HG03469 (cell line): ENCODE measurements at regions not wholly inside any gene's neighbourhood (a gene's known extent, or its start where the extent isn't known, plus 50 kb on each side); places are given as distances from the start of the nearest gene placed in this dataset.
"Not testable (repeated sequence)": the region's sequence is repeated elsewhere in the genome, so short reads cannot be mapped to it uniquely, and the experiment has no call there.

ENCODE experiments used
- ATAC-seq: cut with Tn5 transposase; IDR thresholded peaks from one replicate; pipeline ENCODE4 v1.9.1; 2021; ENCODE audit warnings: mild to moderate bottlenecking, moderate library complexity, moderate number of reproducible peaks; ENCODE audit not compliant: unreplicated experiment

DNA sequence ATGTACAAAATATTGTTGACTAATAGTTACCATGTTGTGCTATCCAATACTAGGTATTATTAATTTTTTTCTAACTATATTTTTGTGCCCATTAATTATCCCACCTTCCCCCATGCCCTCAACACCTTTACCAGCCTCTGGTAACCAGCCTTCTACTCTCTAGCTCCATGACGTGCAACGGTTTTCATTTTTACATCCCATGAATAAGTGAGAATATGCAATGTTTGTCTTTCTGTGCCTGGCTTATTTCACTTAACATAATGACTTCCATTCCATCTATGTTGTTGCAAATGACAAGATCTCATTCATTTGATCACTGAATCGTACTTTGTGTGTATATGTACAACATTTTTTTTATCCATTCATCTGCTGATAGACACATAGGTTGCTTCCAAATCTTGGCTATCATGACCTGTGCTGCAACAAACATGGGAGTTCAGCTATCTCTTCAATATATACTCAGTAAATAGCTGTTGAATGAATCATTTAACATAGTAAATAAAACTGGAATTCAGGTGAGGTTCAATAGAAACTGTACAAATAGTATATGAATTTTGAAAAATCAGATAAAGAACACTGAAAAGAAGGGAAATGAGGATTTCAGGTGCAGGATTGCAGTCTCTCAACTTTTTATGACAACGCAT is 509.0 kb upstream of the MIR17HG start:
- no peak for ATAC-seq

DNA sequence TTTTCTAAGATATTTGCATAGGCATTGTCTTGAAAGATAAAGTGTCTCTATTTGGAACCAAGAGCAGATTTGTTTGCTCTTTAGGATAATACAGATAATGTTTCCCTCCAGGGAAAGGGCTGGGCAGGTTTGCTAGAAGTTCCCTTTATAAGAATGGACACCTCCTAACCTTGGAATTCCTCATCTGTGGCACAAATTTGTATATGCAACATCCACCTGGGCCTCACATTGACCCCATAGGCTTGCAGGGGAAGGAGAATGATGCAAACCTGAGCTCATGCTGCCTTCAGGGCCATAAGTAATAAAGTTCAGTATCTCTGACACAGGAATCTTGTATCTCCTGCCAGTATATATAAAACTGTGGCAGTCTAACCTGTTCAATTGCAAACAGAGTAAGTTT is 508.4 kb upstream of the MIR17HG start:
- no peak for ATAC-seq

DNA sequence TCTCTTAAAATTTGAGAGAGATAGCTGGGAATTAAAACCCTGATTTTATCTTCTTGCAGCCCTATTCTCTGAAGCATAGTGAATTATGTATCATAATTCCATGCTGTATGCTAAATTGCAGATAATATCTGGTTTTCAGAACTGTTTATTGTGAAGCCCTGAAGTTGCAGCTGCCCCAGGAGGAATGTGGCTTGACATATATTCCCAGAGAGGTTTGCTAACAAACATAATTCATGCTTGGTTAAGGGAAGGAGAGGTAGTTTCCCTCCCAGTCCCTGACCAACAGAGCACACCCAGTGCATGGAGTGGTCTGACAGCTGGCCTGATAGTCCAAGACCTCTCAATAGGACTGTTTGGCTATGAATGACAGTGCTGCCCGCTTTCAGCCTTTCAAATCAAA is 500.6 kb upstream of the MIR17HG start:
- no peak for ATAC-seq

DNA sequence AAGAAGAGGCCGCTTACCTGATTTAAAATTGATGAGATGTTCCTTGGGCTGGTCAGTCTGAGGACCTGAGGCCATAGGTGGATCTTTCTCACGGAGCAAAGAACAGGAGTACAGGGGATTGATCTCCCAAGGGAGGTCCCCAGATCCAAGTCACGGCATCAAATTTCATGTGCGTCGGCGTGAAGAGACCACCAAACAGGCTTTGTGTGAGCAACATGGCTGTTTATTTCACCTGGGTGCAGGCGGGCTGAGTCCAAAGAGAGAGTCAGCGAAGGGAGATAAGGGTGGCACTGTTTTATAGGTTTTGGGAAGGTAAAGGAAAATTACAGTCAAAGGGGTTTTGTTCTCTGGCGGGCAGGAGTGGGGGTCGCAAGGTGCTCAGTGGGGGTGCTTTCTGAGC is 493.8 kb upstream of the MIR17HG start:
- ATAC-seq, result not testable (repeated sequence)

DNA sequence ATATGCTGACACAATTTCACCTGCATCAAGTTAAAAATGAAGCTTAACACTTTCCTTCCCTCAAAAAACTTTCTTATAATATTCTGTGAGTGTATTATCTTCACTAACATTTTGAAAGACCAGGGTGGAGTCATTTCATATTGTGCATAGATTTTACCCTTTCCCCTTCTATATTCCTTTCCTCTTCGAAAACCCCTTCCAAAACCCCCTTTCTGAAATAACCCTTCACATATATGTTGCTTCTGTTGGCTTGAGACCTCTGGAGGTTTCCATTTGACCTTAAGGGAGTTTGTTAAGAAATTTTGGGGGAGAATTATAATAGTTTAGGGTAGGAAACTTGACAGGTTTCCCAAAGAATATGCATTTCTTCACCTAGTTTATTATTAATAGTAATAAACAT is 489.6 kb upstream of the MIR17HG start:
- ATAC-seq, result no peak

DNA sequence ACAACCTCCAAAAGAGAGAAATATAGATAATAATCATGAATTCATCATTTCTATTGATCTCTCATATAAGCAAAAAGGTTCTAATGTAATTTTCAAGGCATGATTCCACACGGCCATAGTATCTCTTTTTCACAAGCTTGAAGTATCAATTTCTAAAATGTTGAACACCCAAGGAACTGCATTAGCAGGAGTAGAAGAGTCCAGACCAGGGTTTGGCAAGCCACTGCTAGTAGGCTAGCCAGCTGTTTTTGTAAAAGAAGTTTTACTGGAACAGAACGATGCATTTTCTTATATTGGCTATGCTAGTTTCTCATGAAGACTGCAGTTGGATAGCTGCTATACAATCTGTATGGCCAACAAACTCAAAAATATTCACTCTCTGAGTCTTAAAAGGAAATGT is 481.5 kb upstream of the MIR17HG start:
- ATAC-seq, result no peak

DNA sequence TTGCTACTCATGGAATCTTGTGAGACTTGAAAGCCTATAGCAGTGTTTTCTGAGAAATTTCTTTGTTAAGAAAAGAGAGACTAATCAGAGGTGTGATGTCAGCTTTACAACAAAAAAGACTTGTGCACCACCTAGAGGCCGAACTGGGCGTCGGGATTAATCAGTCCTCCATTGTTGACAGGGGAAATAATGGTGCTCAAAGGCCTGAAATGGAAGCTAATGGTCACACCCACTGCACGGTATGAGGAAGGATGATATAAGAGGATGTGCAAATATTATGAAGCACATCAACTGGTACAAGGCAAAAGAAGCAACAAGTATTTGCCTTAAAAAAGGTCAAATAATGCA is 480.2 kb upstream of the MIR17HG start:
- ATAC-seq, result peak; percentile 80

DNA sequence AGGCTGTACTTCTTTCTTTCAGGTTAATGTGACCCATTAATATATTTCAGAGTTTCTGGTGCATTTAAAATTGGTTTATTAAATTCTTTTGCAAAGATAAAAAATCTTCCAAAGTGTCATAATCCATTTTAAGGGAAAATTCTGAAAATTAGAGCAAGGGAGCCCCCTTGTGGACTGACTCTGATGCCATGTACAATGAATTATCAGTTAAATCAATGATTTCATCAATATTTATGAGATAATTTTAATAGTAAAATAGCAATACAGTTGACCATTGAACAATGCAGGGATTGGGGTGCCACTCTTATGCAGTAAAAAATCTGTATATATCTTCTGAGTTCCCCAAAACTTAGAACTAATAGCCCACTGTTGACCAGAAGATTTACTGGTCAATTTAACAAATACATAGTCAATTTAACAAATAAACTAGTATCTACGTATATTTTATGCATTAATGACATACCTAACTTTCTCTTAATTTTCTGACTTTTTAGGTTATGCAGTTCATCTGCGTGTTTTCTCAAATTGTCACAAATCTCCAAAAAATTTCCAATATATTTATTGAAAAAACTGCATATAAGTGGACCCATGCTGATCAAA is 479.1 kb upstream of the MIR17HG start:
- no peak for ATAC-seq

DNA sequence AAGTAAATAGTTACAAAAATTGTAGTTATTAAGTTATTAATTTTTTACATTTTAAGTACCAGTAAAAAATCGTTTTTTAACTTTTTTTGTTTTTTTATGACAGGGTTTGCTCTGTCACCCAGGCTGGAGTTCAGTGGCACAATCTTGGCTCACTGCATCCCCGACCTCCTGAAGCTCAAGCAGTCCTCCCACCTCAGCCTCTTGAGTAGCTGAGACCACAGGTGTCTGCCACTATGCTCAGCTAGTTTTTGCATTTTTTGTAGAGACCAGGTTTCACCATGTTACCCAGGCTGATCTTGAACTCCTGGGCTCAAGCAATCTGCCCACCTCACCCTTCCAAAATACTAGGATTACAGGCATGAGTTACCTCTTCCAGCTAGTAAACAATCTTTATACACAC is 477.9 kb upstream of the MIR17HG start:
- no peak for ATAC-seq

DNA sequence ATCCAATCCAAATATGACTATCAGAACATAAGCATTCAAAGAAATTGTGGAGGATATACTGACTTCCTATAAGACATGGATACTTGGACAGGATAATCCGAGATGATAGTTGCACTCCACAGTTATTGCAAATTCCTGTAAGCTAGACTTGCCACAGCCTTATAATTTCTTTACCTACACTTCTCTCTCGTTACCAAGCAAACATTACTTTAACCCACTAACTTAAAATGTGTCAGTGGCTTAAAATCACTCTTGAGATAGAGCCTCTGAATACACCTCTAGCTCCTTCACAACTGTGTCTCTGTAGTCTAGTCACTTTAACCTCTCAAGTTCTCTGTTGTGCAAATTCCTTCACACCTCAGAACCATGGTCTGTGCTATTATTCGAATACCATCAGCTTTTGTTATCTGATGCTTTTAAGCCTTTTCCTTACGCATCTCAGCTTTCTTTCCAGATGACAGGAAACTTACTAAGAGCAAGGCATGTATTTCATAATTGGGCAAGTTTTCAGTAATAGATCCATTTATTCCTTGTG is 474.9 kb upstream of the MIR17HG start:
- ATAC-seq, result no peak

DNA sequence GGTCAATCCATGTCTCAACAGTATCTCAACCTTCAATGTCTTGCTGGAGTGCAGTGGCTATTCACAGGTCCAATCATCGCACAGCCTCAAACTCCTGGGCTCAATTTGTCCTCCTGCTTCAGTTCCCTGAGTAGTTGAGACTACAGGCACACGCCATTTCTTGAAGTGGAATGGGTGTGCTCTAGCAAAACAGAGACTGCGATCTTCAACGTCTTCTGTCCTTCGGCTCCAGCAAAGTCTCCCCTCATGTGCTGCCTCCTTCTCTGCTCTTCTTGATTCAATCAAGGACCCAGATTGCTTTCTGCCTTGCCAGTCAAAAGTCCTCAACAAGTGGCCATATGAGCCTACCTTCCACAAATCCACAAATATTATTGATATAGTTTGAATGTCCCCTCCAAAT is 466.7 kb upstream of the MIR17HG start:
- no peak for ATAC-seq

DNA sequence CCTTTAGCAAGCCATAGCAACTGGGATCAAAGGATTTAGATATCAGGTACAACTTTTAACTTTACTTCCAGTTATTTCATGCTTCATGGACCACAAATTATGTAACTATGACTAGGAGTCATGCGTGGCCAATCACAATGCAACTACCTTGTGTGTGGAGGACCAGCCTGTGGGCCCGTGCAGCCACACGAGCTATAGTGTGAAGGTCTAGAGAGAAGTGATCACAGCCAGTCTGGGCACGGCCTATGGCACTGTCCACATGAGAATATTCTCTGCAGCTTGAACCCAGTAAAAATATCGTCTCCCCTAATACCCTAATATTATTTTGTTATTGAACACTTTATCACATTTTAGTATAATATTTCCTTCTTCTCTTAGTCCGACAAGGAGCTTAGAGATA is 464.9 kb upstream of the MIR17HG start:
- ATAC-seq, result no peak

DNA sequence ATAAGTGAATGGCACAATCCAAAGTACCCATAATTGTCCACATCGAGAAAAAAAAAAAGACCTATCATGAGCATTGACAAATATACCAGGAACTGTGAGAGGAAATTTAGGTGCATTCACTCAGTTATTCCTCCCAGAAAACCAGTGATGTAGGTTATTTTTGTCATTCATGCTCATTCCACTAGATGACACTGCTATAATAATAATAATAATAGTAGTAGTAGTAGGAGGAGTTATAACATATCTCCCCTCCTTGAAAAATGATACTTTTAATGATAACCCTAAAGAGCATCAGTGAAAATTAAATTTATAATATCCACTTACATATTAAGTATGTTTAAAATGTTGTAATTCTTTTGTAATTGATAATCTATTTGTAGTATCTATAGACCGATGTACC is 463.9 kb upstream of the MIR17HG start:
- ATAC-seq, result no peak

DNA sequence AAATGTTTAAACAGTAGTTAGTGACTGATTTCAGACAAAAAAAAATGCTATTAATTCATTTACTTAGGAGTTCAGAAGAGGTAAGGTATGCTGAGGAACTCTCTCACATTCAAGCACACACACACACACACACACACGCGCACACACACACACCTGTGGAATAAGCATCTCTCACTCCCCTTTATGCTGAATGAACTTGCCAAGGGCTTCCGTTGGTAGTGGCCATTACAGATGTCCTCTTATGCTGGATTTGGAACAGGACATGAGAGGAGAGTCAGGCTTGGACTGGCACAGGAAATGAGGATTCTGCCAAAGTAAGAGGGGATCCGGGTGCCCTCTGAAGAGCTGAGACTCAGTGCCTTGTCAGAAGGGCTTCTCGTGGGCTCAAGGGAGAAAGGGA is 463.4 kb upstream of the MIR17HG start:
- ATAC-seq, result no peak

DNA sequence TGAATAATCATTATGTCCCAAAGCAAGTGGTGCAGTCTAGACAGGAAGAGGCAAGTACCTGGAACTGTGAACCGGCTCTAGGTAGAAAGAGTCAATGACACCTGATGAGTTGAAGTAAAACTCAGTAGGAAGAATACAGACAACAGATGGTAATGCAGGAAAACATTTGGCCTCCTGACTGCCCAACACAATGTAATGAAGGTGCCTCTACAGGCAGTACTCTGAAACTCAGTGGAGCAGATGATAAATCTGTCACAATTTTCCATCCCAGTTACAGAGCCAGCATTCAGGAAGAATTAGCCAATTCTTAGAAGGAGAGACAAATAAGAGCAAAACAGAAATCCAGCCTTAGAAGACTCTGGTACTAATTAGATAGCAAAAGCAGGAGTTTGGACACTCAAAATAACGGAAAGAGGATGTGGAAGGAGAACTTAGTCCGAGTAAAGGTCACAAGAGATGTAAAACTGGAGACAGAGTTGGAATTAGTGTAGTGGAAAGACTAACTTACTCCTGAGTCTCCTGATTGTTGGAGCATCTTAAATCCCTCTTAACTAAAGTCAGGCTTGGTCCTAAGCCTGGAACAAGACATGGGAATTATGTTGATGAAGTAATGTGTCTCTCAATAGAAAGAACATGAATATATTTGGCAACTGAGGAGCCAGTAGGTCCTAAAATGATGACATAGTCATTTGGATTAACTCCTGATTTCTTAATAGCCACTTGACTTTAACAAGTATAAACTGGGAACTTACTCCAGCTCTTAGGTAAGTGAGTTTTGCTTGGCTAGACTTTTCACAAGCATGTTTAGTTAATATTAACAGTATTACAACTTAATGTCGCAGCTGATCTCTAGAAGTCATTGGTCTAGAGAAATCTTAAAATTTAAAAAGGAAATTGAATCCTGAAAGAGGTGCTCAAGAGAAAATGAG is 457.3 kb upstream of the MIR17HG start:
- ATAC-seq, result no peak

DNA sequence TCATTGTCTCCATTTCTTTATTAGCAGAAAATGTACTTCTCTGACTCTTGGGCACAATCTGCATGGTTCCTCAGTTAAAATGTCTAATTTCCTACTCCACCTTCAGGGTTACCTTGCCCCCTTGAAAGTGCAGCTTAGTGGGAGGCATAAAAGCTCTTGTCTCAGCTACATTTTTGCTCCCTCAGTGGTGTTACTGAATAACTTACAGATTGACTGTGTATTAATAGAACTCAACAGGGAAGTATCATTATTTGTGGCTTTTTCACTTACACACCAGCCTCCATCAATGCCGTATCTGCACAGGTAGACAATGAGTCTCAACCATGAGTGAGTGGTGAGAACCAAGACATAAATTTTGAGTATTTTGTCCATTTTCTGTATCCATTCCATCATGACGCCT is 456.2 kb upstream of the MIR17HG start:
- ATAC-seq, result no peak

DNA sequence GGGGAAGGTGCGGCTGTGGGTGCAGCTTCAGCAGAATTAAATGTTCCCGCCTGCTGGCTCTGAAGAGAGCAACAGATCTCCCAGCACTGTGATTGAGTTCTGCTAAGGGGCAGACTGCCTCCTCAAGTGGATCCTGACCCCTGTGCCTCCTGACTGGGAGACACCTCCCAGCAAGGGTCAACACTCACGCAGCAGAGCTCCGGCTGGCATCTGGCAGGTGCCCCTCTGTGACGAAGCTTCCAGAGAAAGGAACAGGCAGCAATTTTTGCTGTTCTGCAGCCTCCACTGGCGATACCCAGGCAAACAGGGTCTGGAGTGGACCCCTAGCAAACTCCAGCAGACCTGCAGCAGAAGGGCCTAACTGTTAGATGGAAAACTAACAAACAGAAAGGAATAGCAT is 454.3 kb upstream of the MIR17HG start:
- ATAC-seq, result not testable (repeated sequence)

DNA sequence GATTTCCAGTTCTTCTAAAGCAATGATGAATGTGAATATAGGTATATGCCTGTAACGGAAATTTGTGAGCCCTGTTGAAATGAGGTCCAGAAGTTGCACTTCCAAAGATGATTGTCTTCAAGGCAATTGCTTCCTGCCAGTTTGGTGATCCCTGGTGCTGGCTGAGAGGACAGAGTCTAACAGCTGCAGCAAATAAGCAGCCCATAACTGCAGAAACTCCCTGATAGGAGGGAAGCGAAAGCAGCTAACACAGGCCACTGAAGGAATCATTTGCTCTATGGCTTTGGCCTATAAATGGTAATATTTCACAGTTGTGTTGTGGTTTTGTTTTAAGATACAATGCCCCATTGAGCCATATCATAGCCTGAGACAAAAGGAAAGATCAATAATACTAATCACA is 451.5 kb upstream of the MIR17HG start:
- ATAC-seq, result no peak

DNA sequence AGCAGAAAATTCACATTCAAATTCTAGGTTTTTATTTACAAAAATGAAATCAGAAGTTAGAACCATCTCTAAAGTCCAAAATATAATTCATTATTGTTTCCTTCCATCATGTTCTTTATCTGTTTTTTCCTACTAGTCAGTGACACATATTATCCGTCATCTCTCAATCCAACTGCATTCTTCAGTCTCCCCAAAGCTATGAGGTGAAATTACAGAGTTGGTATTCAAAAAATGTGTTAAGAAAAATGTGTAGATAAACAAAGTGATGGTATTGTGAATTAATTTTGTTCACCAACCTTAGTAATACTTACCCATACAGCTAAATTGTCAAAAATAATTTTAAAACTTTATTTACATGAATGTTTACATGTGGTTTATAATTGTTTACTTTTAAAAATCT is 448.7 kb upstream of the MIR17HG start:
- ATAC-seq, result no peak

DNA sequence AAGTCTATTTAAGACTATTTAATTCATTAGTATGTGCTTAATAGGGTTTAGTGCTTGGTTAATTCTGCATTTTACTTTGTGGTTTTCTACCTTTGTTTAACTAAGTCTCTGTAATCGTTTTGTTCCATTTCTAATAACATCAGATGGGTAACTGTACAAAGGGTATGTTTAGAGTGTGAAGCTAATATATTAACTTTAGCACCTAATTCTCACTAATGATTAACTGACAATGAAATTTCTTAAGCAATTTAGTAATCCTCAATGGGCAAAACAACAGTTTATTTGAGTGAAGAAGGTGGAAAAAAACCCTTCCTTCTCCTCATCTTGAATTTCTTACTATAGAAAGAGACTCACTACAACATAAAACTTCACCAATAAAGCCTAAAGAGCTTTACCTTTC is 448.1 kb upstream of the MIR17HG start:
- ATAC-seq, result no peak

DNA sequence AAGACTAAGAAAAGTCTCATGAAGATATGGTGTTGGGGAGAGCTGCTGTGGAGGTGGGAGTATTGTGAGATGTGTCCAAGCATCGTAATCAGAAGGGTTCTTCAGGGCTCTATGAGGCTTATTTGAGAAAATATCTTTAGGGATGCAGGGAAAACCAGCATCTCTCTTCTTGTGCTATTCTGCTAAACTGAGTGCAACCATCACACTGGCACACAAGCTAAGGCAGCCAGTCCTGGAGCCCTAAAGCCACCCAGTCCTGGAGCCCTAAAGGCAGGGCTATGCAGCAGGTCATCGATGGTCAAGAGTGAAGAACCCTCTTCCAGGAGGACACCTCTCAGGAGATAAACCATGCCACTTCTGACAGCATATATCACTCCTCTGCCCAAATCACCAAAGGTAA is 445.2 kb upstream of the MIR17HG start:
- ATAC-seq, result no peak

DNA sequence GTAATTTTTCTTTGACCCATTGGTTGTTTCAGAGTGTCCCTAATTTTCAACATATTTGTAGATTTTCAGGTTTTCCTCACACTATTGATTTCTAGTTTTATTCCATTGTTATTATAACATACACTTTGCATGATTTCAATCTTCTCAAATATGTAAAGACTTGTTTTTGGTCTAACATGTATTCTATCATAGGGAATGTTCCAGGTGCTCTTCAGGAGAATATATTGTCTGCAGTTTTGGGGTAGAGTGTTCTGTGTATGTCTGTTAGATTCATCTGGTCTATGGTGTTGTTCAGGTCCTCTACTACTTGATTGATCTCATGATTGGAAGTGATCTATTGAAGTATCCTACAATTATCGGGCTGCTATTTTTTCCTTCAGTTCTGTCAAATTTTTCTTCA is 440.9 kb upstream of the MIR17HG start:
- no peak for ATAC-seq
